ENCODE measurements at regions not wholly inside any gene's neighbourhood (a gene's known extent, or its start where the extent isn't known, plus 50 kb on each side); places are given as distances from the start of the nearest gene placed in this dataset.

GRCh38 chr4:52201715-52202114, 150.6 kb downstream of the SPATA18 start:
- Histone ChIP-seq H3K79me2 (ENCODE audit: insufficient read depth, low read depth, low read length) (no peaks in the 10 kb centered on the region), H3K27ac (ENCODE audit: low read depth, low read length, poor library complexity, severe bottlenecking) (no peak overlapping the region)
- TF ChIP-seq CTCF (conservative IDR thresholded peaks at IDR 0.05; ENCODE audit: low read length) (no peak), EZH2phosphoT487 (IDR thresholded peaks at IDR 0.05; ENCODE audit: borderline replicate concordance, low read depth, low read length) (no peak)

GRCh38 chr4:52202251-52202779, 151.2 kb downstream of the SPATA18 start:
- Histone ChIP-seq H3K9me2 (ENCODE audit: insufficient read depth, low read length) (no peaks in the 10 kb centered on the region), H2AFZ (ENCODE audit: low read length) (no peak overlapping the region), H3K36me3 (ENCODE audit: insufficient read depth, low read length) (no peaks in the 10 kb centered on the region), H3K27ac (ENCODE audit: low read depth, low read length, poor library complexity, severe bottlenecking) (no peak overlapping the region), H3K9me3 (ENCODE audit: low read length) (no peaks in the 10 kb centered on the region), H3K4me3 (ENCODE audit: low read depth, low read length, poor library complexity, severe bottlenecking) (no peak overlapping the region), H4K20me1 (ENCODE audit: insufficient read depth, low read length) (no peaks in the 10 kb centered on the region), H3K4me1 (ENCODE audit: insufficient read depth, low read length, poor library complexity, severe bottlenecking) (no peaks in the 10 kb centered on the region), H3K4me2 (ENCODE audit: low read length) (no peak overlapping the region), H3K79me2 (ENCODE audit: insufficient read depth, low read depth, low read length) (no peaks in the 10 kb centered on the region)
- BruUV-seq (replicated peaks) = no TSS peak
- ChIA-PET CTCF (ENCODE audit: unreplicated experiment) (no interaction called here), POLR2A (no interaction called here)
- DNase-seq (ENCODE audit: low spot score) = no peak
- TF ChIP-seq EZH2phosphoT487 (IDR thresholded peaks at IDR 0.05; ENCODE audit: borderline replicate concordance, low read depth, low read length) (no peak), CTCF (conservative IDR thresholded peaks at IDR 0.05; ENCODE audit: low read length) (no peak)
- intact Hi-C loops (cut with micrococcal nuclease; ENCODE audit: unreplicated experiment) = no loop called here

More at GRCh38 chr4:52201715-52202114, 150.6 kb downstream of the SPATA18 start:
- no peak overlapping the region for H3K4me3 ChIP-seq (ENCODE audit: low read depth, low read length, poor library complexity, severe bottlenecking)
- no peak overlapping the region for H3K4me2 ChIP-seq (ENCODE audit: low read length)
- H3K9me2 ChIP-seq (ENCODE audit: insufficient read depth, low read length) = no peaks in the 10 kb centered on the region
- H3K36me3 ChIP-seq (ENCODE audit: insufficient read depth, low read length) = no peaks in the 10 kb centered on the region
- CTCF ChIA-PET (ENCODE audit: unreplicated experiment) = no interaction called here
- no TSS peak for BruUV-seq (replicated peaks)
- DNase-seq (ENCODE audit: low spot score) = no peak
- intact Hi-C loops (cut with micrococcal nuclease; ENCODE audit: unreplicated experiment) = no loop called here
- H4K20me1 ChIP-seq (ENCODE audit: insufficient read depth, low read length) = no peaks in the 10 kb centered on the region
- POLR2A ChIA-PET = no interaction called here
- no peak overlapping the region for H2AFZ ChIP-seq (ENCODE audit: low read length)
- H3K9me3 ChIP-seq (ENCODE audit: low read length) = no peaks in the 10 kb centered on the region
- H3K4me1 ChIP-seq (ENCODE audit: insufficient read depth, low read length, poor library complexity, severe bottlenecking) = no peaks in the 10 kb centered on the region

GRCh38 chr4:52202931-52203330, 151.8 kb downstream of the SPATA18 start:
- intact Hi-C loops (cut with micrococcal nuclease; ENCODE audit: unreplicated experiment) = no loop called here
- Histone ChIP-seq H2AFZ (ENCODE audit: low read length) (no peak overlapping the region), H3K36me3 (ENCODE audit: insufficient read depth, low read length) (no peaks in the 10 kb centered on the region), H3K4me1 (ENCODE audit: insufficient read depth, low read length, poor library complexity, severe bottlenecking) (no peaks in the 10 kb centered on the region), H3K4me3 (ENCODE audit: low read depth, low read length, poor library complexity, severe bottlenecking) (no peak overlapping the region), H3K9me2 (ENCODE audit: insufficient read depth, low read length) (no peaks in the 10 kb centered on the region), H3K79me2 (ENCODE audit: insufficient read depth, low read depth, low read length) (no peaks in the 10 kb centered on the region), H3K9me3 (ENCODE audit: low read length) (no peaks in the 10 kb centered on the region), H3K4me2 (ENCODE audit: low read length) (no peak overlapping the region), H4K20me1 (ENCODE audit: insufficient read depth, low read length) (no peaks in the 10 kb centered on the region), H3K27ac (ENCODE audit: low read depth, low read length, poor library complexity, severe bottlenecking) (no peak overlapping the region)
- TF ChIP-seq CTCF (conservative IDR thresholded peaks at IDR 0.05; ENCODE audit: low read length) (no peak), EZH2phosphoT487 (IDR thresholded peaks at IDR 0.05; ENCODE audit: borderline replicate concordance, low read depth, low read length) (no peak)
- no peak for DNase-seq (ENCODE audit: low spot score)
- ChIA-PET CTCF (ENCODE audit: unreplicated experiment) (no interaction called here), POLR2A (interaction anchor here (0.8 kb wide), 1 partner anchor 13 kb away, joined by 4 read pairs; no protein-coding TSS in a partner anchor)
- BruUV-seq (replicated peaks) = no TSS peak
